Ovary (tissue), 7 donors: ENCODE measurements at regions not wholly inside any gene's neighbourhood (a gene's known extent, or its start where the extent isn't known, plus 50 kb on each side); places are given as distances from the start of the nearest gene placed in this dataset.

Experiments used
- DNase-seq, 5 donors: peaks; one replicate each; pipeline ENCODE4 v3.0.0-alpha.2; 2019 to 2020
- H3K27ac ChIP-seq, 2 donors: fragments of 200-600 bp; one replicate each; pipeline versions ENCODE4 v1.5.1 to v1.8.0; 2019 to 2022
- H3K27me3 ChIP-seq: fragments of 200-600 bp; one replicate; pipeline ENCODE4 v1.8.0; 2022
- H3K36me3 ChIP-seq: fragments of 200-600 bp; sonication (generic); one replicate; pipeline ENCODE4 v1.5.1; 2019
- H3K4me1 ChIP-seq: one replicate; pipeline ENCODE4 v1.8.1; 2013; ENCODE audit warnings: mild to moderate bottlenecking, moderate library complexity; ENCODE audit not compliant: insufficient read depth
- H3K4me3 ChIP-seq: fragments of 200-600 bp; sonication (generic); one replicate; pipeline ENCODE4 v1.5.1; 2017
- H3K9me3 ChIP-seq, 2 donors: fragments of 200-600 bp in 1 of 2; sonication (generic) in 1 of 2; one replicate each; pipeline versions ENCODE4 v1.5.1 to v1.8.1; 2013 to 2019; ENCODE audit warnings: mild to moderate bottlenecking in 1 of 2, moderate library complexity in 1 of 2
- CTCF ChIP-seq, 3 donors: fragments of 450-650 bp in 2 of 3; fragments of 200-600 bp in 1 of 3; IDR thresholded peaks; one replicate each; pipeline versions ENCODE4 v1.5.1 to v1.8.0; 2016 to 2022; ENCODE audit warnings: antibody characterized with exemption in 3 of 3, mild to moderate bottlenecking in 1 of 3
- EP300 ChIP-seq: sonication (generic); formaldehyde crosslinking; IDR thresholded peaks from one replicate; pipeline ENCODE4 v1.6.1; 2017; ENCODE audit warnings: antibody characterized with exemption
- POLR2A ChIP-seq: fragments of 450-650 bp; IDR thresholded peaks from one replicate; pipeline ENCODE4 v1.6.1; 2017; ENCODE audit warnings: antibody characterized with exemption, mild to moderate bottlenecking, moderate library complexity
- WGBS, 3 donors: extraction: QIAGEN DNeasy Blood & Tissue Kit in 1 of 3; methylation state at CpG; one replicate each; pipeline versions ENCODE4 v1.1.5 to v1.1.7; 2013 to 2017; 5-methylcytosine and 5-hydroxymethylcytosine counted together
- intact Hi-C, 4 donors: fragments of 100-400 bp; cut with DNase I; formaldehyde crosslinking; loops; one replicate each; pipeline versions ENCODE4 v1.11.0 to v1.15.1; 2022 to 2023
- donor health status: DM: no; HTN: no; CAD: no; lungs with moderate emphysema.
- donor health status: DM: no; HTN: no; CAD: no.
- donor health status: Bipolar disorder and iron deficiency.
- donor health status: DM: no; HTN: no; CAD: no.
- donor health status: DM: yes; HTN: yes; CAD: no.

- Histone ChIP-seq H3K36me3 (no peaks in the 10 kb centered on the region), H3K9me3 (no peaks in the 10 kb centered on the region), H3K4me3 (no peak overlapping the region), H3K27me3 (no peaks in the 10 kb centered on the region), H3K27ac (no peak overlapping the region), H3K4me1 (no peaks in the 10 kb centered on the region)
- intact Hi-C loops = no loop called here
- no peak for DNase-seq
- no peak for TF ChIP-seq CTCF (IDR thresholded peaks at IDR 0.05)
- TF ChIP-seq POLR2A = no peak
- no peak for TF ChIP-seq EP300
- 82 to 92% (median 91%) methylated on average over 3 of the region's 3 CpGs for WGBS, 3 donors
Measured at GRCh38 chr21:18168108-18168507, 76.5 kb upstream of the CHODL start.

GRCh38 chr21:18164933-18165332, 79.7 kb upstream of the CHODL start:
- Histone ChIP-seq H3K4me1 (no peaks in the 10 kb centered on the region), H3K36me3 (no peaks in the 10 kb centered on the region), H3K4me3 (no peak overlapping the region), H3K27ac (no peak overlapping the region), H3K27me3 (no peaks in the 10 kb centered on the region), H3K9me3 (no peaks in the 10 kb centered on the region)
- no peak for DNase-seq
- 74 to 78% (median 75%) methylated on average over 6 of the region's 6 CpGs for WGBS, 3 donors
- TF ChIP-seq POLR2A (no peak), EP300 (no peak), CTCF (IDR thresholded peaks at IDR 0.05) (no peak)
- intact Hi-C loops = no loop called here

GRCh38 chr21:18164483-18164882, 80.2 kb upstream of the CHODL start:
- no peaks in the 10 kb centered on the region for H3K36me3 ChIP-seq
- intact Hi-C loops = no loop called here
- H3K27ac ChIP-seq = no peak overlapping the region
- H3K9me3 ChIP-seq = no peaks in the 10 kb centered on the region
- H3K27me3 ChIP-seq = no peaks in the 10 kb centered on the region
- TF ChIP-seq POLR2A = no peak
- no peak for TF ChIP-seq CTCF (IDR thresholded peaks at IDR 0.05)
- no peak for DNase-seq
- H3K4me3 ChIP-seq = no peak overlapping the region
- no peaks in the 10 kb centered on the region for H3K4me1 ChIP-seq
- 85 to 89% (median 86%) methylated on average over 3 of the region's 3 CpGs for WGBS, 3 donors

- intact Hi-C loops = no loop called here
- no peaks in the 10 kb centered on the region for H3K4me1 ChIP-seq
- DNase-seq = no peak
Measured at GRCh38 chr21:18163956-18164355, 80.7 kb upstream of the CHODL start.

More at GRCh38 chr21:18163956-18164355, 80.7 kb upstream of the CHODL start:
- Histone ChIP-seq H3K27ac (no peak overlapping the region), H3K9me3 (no peaks in the 10 kb centered on the region), H3K4me3 (no peak overlapping the region), H3K36me3 (no peaks in the 10 kb centered on the region), H3K27me3 (no peaks in the 10 kb centered on the region)
- TF ChIP-seq POLR2A (no peak), EP300 (no peak), CTCF (IDR thresholded peaks at IDR 0.05) (no peak)
